Stimulated activated CD4-positive, alpha-beta T cell treated with anti-CD3 and anti-CD28 coated beads, Interleukin-2, amount 100 ng/mL, for 24 hours (primary cell): ENCODE measurements at regions not wholly inside any gene's neighbourhood (a gene's known extent, or its start where the extent isn't known, plus 50 kb on each side); places are given as distances from the start of the nearest gene placed in this dataset.

ENCODE experiments used
- DNase-seq, 2 donors: peaks; one replicate each; pipeline ENCODE4 v3.0.0-alpha.2; 2020

DNA sequence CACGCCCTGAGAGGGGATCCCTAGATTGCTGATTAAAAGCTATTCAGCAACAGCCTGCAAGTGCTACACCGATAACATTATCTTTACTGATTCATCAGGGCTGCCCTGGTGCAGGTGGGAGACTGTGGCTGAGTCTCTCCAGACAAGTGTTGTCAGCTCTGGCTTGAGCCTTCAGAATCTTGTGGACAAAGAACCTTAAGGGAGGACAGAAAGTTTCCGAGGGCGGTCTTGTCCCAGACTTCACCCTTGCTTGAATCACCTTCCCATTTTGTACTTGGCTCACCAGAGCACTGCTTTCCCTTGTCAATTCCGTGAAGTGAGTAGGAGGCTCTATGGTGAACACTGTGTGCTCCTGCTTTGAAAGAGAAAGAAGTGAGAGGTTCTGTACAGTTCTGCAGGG is 88.6 kb upstream of the PCSK2 start:
- no peak for DNase-seq

DNA sequence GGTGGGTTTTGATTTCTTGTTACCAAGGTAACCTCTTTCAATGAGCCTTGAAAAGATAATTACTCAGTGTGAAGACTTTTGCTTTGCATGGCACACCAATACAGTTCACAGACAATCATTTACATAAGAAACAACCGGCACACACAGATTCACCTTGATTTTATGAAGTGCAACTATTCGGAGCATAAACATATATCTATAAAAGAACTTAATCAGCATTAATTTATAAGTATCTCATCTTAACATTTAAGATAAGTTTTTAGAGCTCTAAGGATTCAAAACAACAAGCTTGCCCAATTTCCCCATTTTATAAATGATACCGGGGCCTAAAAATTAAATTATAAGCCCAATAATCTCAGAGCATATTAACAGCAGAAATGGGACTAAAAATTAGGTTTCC is 85.9 kb upstream of the PCSK2 start:
- DNase-seq: no peak

DNA sequence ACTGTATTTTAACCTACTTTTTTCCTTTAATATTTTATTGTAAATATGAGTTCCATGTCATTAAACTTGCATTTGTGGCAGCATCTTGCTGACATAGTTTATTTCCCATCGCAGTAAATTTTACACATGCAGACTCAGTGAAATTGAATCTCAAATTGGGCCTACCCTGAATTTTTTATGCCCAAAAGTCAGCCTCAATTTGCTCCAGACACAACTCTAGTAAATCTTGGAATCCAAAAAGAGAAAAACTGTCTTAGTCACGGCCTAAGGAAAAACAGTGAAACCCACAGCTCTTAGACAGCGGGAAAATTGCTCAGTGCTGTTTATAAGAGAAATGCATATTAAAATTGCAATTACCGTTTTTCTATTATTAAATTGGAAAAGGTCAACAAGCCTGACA is 85.3 kb upstream of the PCSK2 start:
- DNase-seq: no peak

DNA sequence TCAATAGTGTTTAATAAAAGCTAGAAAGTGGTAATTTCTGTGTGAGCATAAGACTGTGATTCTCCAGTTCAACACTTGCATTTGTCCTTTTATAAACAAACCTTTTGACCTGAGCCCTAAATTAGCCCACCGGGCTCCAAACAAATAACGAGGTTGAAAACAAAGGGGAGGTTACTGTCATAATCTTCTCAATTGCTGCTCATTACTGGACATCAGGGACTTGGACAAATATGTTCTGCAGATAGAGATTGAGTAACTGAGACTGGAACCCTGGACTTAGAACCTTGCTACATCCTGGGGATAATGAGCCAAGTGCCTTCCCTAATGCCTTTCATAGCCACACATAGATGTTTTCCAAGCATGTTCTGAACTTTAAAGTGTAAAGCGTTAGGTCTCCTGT is 84.2 kb upstream of the PCSK2 start:
- no peak for DNase-seq

DNA sequence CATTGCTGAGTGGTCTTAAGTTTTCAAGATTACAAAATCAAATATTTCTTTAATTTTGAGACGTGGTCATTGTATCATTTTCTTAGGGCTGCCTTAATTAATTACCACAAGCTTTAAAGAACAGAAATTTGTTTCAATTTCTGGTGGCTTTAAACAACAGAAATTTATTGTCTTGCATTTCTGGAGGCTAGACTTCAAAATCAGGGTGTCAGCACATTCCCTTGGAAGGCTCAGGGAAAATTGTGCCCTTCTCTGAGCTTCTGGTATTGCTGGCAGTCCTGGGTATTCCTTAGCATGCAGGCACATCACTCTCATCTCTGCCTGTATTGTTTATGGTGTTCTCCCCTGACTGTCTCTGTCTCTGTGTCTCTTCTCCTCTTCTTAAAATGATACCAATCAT is 76.0 kb upstream of the PCSK2 start:
- no peak for DNase-seq

DNA sequence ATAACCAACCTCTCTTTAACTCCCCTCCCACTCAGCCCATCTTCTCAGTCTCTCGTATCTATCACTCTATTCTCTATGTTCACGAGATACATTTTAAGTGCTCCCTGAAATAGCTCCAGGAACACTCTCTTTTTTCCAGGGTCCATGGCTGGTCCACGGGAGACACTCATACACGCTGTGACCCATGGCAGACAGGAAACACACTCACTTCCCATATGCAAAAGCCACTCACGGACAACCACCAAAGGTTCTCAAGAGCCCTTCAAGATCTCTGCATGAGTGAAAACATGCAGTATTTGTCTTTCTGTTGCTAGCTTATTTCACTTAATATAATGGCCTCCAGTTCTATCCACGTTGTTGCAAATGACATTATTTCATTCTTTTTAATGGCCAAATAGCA is 71.4 kb upstream of the PCSK2 start:
- no peak for DNase-seq

DNA sequence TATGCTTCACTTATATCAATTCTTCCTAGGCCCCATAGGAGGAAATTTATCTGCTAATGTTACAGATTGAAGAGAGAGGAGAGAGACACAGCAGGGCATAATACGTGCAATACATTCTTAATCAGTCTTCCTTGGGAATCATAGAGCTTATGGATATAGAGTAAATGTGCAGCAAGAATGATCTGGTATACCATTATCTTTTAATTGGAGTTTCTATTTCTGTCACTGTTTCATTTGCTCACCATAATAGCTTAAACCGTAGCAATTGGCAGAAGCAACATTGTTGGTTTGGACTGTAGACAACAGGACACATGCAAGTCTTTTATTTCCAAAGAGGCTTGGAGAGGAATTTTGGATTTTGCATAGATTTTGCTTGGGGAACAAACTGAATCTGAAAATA is 68.1 kb upstream of the PCSK2 start:
- DNase-seq: no peak

DNA sequence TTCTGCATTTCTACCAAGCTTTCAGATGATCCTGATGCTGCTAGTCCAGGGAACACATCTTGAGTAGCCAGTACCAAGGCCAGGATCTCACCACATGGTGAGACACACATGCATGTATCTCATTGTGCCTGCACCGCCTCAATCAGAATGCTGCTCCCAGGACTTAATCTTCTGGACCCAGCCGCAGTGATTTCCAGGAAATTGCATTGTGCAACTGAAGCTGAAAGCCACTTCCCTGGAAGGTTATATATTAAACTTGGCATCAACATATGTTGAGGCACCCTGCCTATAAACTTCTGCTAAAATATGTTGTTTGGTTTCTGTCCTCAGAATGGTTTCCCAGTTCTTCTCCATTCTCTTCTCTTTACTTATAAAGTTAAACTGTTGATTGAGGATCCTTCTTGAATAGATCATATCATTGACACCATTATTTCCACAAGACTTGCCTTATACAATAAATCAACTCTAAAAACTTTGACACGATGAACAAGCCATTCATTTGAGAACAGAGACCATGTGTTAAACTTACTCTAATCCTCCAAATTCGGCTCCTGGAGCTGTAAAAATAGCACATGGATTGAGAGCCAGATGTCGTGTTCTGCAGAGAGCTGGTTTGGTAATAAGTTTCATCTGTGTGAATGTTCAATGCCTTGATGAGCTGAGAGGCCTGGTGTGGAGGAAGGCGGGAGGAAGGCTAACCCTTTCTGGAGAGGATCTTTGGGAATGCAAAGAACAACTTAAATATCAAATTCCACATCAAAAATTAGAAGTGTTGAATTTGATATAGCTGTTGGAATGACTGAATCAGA is 65.0 kb upstream of the PCSK2 start:
- DNase-seq: no peak

DNA sequence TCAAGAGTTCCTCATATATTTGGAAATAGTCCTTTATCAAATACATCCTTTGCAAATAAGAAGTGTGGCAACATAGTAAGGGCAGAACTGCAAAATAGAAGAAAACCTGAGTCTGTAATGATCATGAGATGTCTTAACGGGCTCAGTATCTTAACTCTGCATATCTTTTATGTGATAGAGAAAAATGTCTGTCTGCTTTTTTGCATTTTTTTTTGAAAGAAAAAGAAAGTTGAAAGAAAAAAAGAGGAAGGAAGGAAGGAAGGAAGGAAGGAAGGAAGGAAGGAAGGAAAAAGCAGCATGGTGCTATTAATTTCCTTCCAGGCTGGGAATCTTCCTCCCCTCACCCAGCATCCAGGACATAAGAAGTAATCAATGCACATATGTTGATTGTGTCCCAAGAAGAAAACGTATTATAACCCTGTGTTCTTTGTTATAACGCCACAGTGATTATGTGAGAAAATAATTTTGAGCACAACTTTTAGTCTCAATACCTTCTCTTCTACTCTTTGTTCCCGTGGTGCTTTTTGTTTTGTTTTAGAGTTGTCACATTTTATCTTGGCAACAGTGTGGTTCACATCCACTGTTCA is 58.7 kb upstream of the PCSK2 start:
- no peak for DNase-seq

DNA sequence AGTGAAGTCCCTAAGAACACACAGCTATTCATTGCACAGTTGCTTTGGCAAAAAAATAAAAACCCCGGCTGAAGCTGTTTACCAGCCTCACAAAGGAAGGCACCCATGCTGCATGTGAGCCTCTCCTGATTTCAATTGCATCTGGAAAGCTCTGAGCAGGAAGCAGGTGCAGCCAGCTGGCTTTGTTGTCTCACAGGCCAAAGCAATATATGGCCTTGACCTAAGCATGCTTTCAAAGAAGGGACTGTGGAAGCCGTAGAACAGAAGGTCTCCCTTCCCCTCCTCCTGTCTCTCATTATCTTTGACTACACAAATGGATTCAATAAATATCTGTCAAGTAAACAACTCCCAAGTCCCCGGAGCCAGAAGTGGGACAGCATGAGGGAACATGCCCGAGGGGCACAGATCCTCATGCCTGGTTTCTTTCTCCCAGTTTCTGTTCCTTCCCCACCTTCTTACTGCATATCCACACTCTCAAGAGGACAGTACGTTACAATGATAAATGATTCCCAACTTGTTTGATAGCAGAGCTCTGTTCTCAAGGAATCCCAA is 57.2 kb upstream of the PCSK2 start:
- no peak for DNase-seq

DNA sequence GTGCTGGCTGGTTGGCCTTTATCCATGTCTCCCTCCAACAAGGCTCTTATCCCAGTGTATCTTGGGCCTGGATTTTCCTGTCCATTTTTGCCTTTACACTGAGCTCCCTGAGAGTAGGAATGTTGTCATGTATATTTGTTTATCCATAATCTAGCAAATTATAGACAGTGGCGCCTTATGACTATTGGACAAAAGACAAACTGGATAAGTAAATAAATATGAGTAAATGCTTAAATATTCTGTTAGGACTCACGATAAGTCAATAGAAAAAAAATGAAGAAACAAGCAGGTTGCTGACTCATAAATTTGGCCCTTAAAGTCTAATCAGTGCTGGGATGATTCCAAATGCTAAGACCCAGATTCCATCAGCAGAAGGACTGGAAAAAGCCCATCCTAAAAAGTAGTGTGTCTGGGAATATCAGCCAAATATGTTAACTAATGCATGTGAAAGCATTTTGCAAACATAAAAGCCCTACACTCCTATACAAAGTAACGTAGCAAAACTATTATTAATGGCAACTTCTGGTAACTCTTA is 55.0 kb upstream of the PCSK2 start:
- DNase-seq: no peak

DNA sequence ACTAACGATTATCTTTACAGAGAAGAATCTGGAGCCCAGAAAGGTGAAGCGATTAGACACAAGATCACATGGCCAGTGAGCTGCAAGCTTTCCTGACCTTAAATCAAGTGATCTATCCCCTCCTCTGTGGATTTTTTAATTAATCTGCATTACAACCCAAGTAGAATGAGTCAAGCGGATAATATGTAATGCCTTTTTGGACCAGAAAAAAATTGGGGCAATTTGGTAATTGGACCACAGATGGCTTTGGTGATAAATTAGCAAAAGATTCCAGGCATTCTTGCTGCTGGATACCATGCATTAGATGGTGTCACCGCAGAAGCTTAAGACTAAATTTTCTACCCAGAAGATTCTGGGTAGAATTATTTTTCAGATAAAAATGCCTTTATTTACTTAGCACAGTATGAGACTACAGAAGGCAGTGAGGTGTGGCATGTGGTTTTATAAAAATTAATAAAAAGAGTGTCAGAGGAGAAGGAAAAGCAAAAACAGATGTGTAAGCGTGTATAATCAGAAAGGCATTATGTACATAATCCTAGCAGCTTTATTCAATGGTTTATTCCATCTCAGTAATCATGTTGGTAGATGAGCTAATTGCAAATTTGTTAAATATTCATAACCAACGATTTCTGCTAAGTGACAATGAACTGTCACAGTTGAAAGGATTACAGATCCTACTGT is 53.9 kb upstream of the PCSK2 start:
- no peak for DNase-seq
